Neural progenitor cell (in vitro differentiated cells): ENCODE measurements at regions not wholly inside any gene's neighbourhood (a gene's known extent, or its start where the extent isn't known, plus 50 kb on each side); places are given as distances from the start of the nearest gene placed in this dataset.
"Not testable (repeated sequence)": the region's sequence is repeated elsewhere in the genome, so short reads cannot be mapped to it uniquely, and the experiment has no call there.

Experiments
- DNase-seq: peaks from one replicate; pipeline ENCODE4 v3.0.0-alpha.2; 2016; ENCODE audit warnings: low spot score
- H2AFZ ChIP-seq: fragments of 200-600 bp; sonication (generic); replicated peaks from 2 replicates; pipeline ENCODE4 v1.6.1; 2016; ENCODE audit warnings: antibody characterized with exemption
- H3F3A ChIP-seq: fragments of 200-600 bp; sonication (generic); 2 replicates; pipeline ENCODE4 v1.6.1; 2016; ENCODE audit warnings: antibody characterized with exemption, low read depth
- H3K27ac ChIP-seq: fragments of 200-600 bp; sonication (generic); 2 replicates; pipeline ENCODE4 v1.5.1; 2016; ENCODE audit warnings: mild to moderate bottlenecking
- H3K27me3 ChIP-seq: fragments of 200-600 bp; sonication (generic); 2 replicates; pipeline ENCODE4 v1.6.1; 2016; ENCODE audit warnings: mild to moderate bottlenecking, moderate library complexity
- H3K36me3 ChIP-seq: fragments of 200-600 bp; sonication (generic); 2 replicates; pipeline ENCODE4 v1.5.1; 2016
- H3K4me1 ChIP-seq: fragments of 200-600 bp; sonication (generic); 2 replicates; pipeline ENCODE4 v1.6.1; 2016; ENCODE audit warnings: mixed run types
- H3K4me2 ChIP-seq: fragments of 200-600 bp; sonication (generic); 2 replicates; pipeline ENCODE4 v1.6.1; 2016
- H3K4me3 ChIP-seq: fragments of 200-600 bp; sonication (generic); 2 replicates; pipeline ENCODE4 v1.5.1; 2016
- H3K79me2 ChIP-seq: fragments of 200-600 bp; sonication (generic); 2 replicates; pipeline ENCODE4 v1.6.1; 2016; ENCODE audit warnings: low read depth
- H3K9ac ChIP-seq: fragments of 200-600 bp; sonication (generic); 2 replicates; pipeline ENCODE4 v1.6.1; 2016
- H3K9me3 ChIP-seq: fragments of 200-600 bp; sonication (generic); 2 replicates; pipeline ENCODE4 v1.5.1; 2016; ENCODE audit warnings: low read depth
- H4K20me1 ChIP-seq: fragments of 200-600 bp; sonication (generic); 2 replicates; pipeline ENCODE4 v1.6.1; 2016; ENCODE audit warnings: low read depth
- H3K27ac Mint-ChIP-seq: 3 replicates; pipeline ENCODE4 v1.8.0; 2021; ENCODE audit warnings: mixed read lengths
- H3K27me3 Mint-ChIP-seq: 2 replicates; pipeline ENCODE4 v1.8.0; 2022; ENCODE audit warnings: low read depth, mild to moderate bottlenecking, inconsistent platforms, moderate library complexity, mixed read lengths; ENCODE audit not compliant: insufficient read depth
- H3K36me3 Mint-ChIP-seq: 3 replicates; pipeline ENCODE4 v1.8.0; 2021; ENCODE audit warnings: mixed read lengths
- H3K4me1 Mint-ChIP-seq: 3 replicates; pipeline ENCODE4 v1.8.0; 2021; ENCODE audit warnings: mixed read lengths
- H3K4me3 Mint-ChIP-seq: 3 replicates; pipeline ENCODE4 v1.8.0; 2021; ENCODE audit warnings: mild to moderate bottlenecking, moderate library complexity, mixed read lengths
- H3K9me3 Mint-ChIP-seq: 3 replicates; pipeline ENCODE4 v1.8.0; 2020; ENCODE audit warnings: mixed read lengths
- EZH2 ChIP-seq: fragments of 200-600 bp; sonication (generic); IDR thresholded peaks from 2 replicates; pipeline ENCODE4 v1.6.1; 2017; ENCODE audit warnings: antibody characterized with exemption, mild to moderate bottlenecking, moderate library complexity
- EZH2phosphoT487 ChIP-seq: fragments of 200-600 bp; sonication (generic); IDR thresholded peaks from 2 replicates; pipeline ENCODE4 v1.6.1; 2017; ENCODE audit warnings: antibody characterized with exemption
- TF ChIP-seq, protein P1 (sequence below): fragments of 200-600 bp; sonication (generic); IDR thresholded peaks from 2 replicates; pipeline ENCODE4 v1.5.1; 2017; ENCODE audit warnings: antibody characterized with exemption, mild to moderate bottlenecking

DNA sequence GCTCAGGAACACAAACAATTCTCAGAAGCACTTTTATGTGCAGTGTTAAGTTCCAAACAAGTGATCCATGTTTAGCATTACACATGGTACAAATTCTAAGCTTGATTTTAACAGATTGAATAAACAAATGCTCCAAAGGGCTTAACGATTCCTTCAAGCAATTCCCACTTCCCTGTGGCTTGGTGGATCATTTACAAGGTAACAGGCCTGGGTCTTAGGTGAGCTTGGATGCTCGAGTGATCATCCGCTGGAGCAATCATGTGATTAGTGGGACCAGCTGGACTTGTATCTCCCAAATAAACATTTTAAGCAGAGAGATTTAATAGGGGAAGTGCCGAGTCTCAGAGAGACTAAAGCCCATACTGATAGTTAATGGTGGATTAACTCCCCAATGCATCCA is 70.7 kb downstream of the CALM1 start:
- no peaks in the 10 kb centered on the region for H3K9me3 ChIP-seq
- TF ChIP-seq EZH2phosphoT487 = no peak
- TF ChIP-seq EZH2 = no peak
- TF ChIP-seq, protein P1, sequence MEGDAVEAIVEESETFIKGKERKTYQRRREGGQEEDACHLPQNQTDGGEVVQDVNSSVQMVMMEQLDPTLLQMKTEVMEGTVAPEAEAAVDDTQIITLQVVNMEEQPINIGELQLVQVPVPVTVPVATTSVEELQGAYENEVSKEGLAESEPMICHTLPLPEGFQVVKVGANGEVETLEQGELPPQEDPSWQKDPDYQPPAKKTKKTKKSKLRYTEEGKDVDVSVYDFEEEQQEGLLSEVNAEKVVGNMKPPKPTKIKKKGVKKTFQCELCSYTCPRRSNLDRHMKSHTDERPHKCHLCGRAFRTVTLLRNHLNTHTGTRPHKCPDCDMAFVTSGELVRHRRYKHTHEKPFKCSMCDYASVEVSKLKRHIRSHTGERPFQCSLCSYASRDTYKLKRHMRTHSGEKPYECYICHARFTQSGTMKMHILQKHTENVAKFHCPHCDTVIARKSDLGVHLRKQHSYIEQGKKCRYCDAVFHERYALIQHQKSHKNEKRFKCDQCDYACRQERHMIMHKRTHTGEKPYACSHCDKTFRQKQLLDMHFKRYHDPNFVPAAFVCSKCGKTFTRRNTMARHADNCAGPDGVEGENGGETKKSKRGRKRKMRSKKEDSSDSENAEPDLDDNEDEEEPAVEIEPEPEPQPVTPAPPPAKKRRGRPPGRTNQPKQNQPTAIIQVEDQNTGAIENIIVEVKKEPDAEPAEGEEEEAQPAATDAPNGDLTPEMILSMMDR = no peak
- no peaks in the 10 kb centered on the region for H3F3A ChIP-seq
- no peaks in the 10 kb centered on the region for H3K27me3 ChIP-seq
- Mint-ChIP-seq H3K4me1 (no peaks in the 10 kb centered on the region), H3K36me3 (no peaks in the 10 kb centered on the region), H3K27me3 (no peaks in the 10 kb centered on the region), H3K27ac (no peak overlapping the region), H3K9me3 (peaks cover 30% of the 10 kb centered on the region), H3K4me3 (no peak overlapping the region)
- no peak overlapping the region for H3K9ac ChIP-seq
- H3K4me2 ChIP-seq = no peak overlapping the region
- no peak overlapping the region for H2AFZ ChIP-seq
- no peaks in the 10 kb centered on the region for H3K4me1 ChIP-seq
- H3K27ac ChIP-seq = no peak overlapping the region
- DNase-seq = no peak
- H3K4me3 ChIP-seq = no peak overlapping the region
- H3K36me3 ChIP-seq = no peaks in the 10 kb centered on the region
- no peaks in the 10 kb centered on the region for H3K79me2 ChIP-seq
- no peaks in the 10 kb centered on the region for H4K20me1 ChIP-seq

DNA sequence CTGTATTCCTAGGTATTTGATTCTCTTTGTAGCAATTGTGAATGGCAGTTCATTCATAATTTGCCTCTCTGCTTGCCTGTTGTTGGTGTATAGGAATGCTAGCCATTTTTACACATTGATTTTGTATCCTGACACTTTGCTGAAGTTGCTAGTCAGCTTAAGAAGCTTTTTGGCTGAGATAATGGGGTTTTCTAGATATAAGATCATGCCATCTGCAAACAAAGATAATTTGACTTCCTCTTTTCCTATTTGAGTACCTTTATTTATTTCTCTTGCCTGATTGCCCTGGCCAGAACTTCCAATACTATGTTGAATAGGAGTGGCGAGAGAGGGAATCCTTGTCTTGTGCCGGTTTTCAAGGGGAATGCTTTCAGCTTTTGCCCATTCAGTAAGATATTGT is 72.6 kb downstream of the CALM1 start:
- not testable (repeated sequence) for H3F3A ChIP-seq, H3K9ac ChIP-seq, H2AFZ ChIP-seq, H3K79me2 ChIP-seq, H3K4me1 Mint-ChIP-seq, H4K20me1 ChIP-seq, H3K9me3 ChIP-seq, H3K27me3 Mint-ChIP-seq, H3K27ac ChIP-seq, H3K4me3 ChIP-seq, H3K4me3 Mint-ChIP-seq, H3K27ac Mint-ChIP-seq, H3K36me3 ChIP-seq, DNase-seq, H3K36me3 Mint-ChIP-seq, H3K4me2 ChIP-seq, H3K27me3 ChIP-seq, H3K4me1 ChIP-seq
- peaks cover 43% of the 10 kb centered on the region for H3K9me3 Mint-ChIP-seq

DNA sequence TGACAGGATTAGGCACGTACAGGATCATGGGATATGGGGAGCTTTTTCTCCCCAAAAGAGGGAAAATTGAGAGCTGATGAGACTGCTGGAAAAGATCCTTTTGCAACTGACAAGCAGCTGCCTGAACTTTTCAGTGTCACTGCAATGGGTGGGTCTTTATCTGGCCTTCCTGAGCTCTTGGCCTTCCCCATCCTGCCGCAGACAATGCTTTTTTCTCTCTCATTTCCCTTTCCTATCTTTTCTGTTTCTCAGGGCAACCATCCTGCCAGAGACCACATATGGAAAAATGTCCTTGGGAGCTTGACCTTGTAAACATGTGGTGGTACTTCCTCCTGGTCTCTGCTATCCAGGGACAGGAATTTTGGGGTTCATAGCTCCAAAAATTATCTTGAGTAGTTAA is 75.8 kb downstream of the CALM1 start:
- Histone ChIP-seq H3K9me3 (peaks cover 15% of the 10 kb centered on the region), H3K36me3 (no peaks in the 10 kb centered on the region), H3K4me3 (no peak overlapping the region), H3K27me3 (no peaks in the 10 kb centered on the region), H3K27ac (no peak overlapping the region), H3K9ac (no peak overlapping the region), H2AFZ (no peak overlapping the region), H3F3A (no peaks in the 10 kb centered on the region), H3K4me1 (no peaks in the 10 kb centered on the region), H4K20me1 (no peaks in the 10 kb centered on the region), H3K79me2 (no peaks in the 10 kb centered on the region), H3K4me2 (no peak overlapping the region)
- H3K36me3 Mint-ChIP-seq = no peaks in the 10 kb centered on the region
- no peaks in the 10 kb centered on the region for H3K4me1 Mint-ChIP-seq
- no peak overlapping the region for H3K27ac Mint-ChIP-seq
- H3K9me3 Mint-ChIP-seq = peaks cover 63% of the 10 kb centered on the region
- DNase-seq = no peak
- peaks cover 4% of the 10 kb centered on the region for H3K27me3 Mint-ChIP-seq
- no peak overlapping the region for H3K4me3 Mint-ChIP-seq
- TF ChIP-seq, protein P1 = no peak
- TF ChIP-seq EZH2phosphoT487 (no peak), EZH2 (no peak)
